GM04503 (cell line): ENCODE measurements at regions not wholly inside any gene's neighbourhood (a gene's known extent, or its start where the extent isn't known, plus 50 kb on each side); places are given as distances from the start of the nearest gene placed in this dataset.
"Not testable (repeated sequence)": the region's sequence is repeated elsewhere in the genome, so short reads cannot be mapped to it uniquely, and the experiment has no call there.

Experiments used
- DNase-seq: peaks from one replicate; pipeline ENCODE4 v3.0.0-alpha.2; 2012; ENCODE audit warnings: low read depth

DNA sequence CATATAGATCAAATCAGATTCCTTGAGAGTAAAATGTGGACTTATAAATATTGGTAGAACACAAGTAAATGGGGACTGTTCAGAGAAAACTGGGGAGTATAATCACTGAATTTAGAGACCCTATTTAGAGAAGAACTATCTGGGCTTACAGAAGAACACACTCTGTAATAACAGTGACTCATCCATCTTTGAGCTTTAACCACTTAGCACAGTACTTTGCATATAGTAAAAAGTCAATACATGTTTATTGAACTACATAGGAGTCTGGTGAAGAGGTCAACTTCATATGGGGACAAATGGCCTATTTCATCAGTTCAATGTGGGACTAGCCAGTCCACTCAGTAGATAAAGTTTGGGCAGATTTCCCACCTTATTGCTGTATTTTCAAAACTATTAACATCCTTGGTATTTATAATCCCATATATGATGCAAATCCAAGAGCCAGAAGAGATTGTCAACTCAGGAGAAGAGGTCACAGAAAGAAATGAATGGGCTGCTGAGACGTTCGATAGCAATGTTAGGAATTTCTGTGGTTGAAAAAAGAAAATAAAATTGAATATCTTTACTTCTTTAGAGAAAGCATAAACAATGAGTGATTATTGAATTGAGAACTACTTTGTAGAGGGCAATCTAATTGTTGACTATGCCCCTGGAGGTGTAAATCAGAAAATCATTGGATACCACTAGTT is 119.3 kb upstream of the CACNA2D1 start:
- peak; percentile 53 for DNase-seq

DNA sequence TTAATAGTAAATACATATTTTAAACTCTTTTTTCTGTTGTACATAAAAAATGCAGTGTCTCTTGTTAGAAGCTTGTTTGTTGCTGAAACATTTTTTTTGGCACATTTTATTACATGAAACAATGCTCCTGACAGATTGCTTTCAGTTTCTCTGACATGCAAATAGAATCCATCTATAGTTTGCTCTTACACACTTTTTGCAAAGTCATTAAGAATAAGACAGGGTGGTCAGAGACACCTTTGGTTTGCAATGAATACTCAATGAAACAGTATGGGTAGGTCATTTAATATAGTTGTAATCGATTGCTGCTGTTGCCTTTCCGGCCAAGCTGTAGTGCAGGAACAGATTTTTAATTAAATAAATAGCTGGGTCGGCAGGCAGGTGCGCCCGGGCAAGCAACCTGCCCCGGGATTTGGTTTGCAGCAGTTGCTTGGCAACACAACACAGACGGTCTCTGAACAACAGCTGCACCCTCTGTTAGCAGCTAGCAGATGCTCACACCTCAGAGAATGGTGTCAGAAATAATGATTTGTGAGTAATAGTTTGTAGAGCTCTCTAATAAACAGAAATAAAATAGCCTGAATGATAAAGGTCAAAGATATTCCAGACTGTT is 115.7 kb upstream of the CACNA2D1 start:
- DNase-seq: no peak

DNA sequence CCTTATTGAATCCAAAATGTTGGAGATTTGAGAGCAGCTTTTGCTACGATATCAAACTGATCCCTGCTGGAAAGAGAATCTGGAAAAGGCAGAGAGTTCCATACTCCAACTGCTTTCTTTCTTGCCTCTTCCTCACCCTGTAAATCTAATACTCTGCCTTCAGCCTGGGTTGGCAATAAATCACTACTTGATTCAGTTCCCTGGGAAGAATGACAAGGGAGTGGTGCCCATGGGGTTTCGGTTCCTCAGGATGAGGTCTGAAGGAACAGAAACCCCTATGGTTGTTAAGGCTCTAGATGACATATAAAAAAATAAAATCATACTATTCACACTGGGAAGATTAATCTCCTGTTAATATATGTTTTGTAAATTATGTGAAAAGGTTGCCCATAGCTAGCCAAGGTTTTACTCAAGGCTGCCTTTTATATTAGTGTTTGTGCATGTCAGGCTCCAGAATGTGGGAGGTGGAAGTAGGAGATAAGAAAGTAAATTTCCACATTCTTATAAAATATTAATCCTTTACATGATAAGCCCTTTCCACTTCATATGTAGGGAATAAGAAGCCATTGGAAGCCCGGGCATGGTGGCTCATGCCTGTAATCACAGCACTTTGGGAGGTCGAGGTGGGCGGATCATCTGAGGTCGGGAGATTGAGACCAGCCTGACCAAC is 106.2 kb upstream of the CACNA2D1 start:
- no peak for DNase-seq

DNA sequence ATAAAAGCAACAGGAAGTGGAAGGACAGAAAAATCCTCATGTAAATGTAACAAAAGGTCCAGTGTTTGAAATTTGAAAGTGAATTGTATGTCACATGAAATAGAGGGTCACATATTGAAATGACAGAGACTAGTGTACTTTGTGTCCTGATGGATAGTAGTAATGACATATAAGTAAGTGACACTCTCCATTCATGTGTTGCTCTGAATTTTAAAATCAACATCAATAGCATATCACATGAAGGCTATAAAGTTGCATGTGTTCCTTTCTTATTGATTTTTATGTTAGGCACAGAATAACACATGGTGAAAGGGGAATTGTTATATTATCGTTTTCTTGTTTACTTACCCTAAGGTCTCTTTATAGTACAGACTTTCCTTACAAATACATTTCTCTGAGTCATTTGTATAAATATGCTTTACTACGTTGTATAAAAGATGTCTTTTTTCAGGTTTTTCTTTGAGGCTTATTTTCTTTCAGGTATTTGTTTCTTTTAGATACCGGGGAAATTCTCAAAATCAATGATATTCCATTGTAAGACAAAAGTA is 104.6 kb upstream of the CACNA2D1 start:
- no peak for DNase-seq

DNA sequence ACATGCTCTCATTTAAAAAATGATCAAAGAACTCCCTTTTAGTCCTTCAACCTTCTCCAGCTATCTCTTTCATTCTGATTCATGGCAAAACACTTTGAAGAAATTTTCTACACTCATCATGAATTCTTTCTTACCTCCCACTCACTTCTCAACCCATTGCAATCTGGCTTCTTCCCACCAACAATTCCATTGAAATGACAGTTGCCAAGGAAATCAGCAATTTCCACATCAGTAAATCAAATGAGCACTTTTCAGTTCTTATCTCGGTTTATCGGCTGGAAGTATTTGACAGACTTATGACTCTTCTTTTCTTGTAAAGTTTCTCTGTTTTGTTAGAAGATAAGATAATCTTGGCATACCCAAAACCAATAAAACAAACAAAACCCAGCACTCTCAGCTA is 99.1 kb upstream of the CACNA2D1 start:
- DNase-seq: peak; percentile 36

DNA sequence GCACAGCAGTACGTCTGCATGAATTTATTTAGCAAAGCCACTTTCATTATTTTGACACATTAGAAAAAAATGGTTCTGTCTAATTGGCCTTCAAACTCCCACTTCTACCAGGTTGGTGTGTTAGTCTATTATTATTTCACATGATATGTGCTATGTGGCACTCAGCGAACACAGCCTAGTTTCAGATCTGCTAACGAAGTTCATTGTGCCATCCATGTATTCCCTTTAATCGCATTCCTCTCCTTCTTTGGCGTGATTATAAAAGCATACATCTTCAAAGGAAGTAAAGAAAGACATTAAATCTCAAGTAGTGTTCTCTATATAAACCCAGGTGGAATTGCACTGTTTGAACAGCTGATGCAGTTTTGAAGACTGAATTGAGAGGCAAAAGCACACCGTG is 96.4 kb upstream of the CACNA2D1 start:
- DNase-seq: no peak

DNA sequence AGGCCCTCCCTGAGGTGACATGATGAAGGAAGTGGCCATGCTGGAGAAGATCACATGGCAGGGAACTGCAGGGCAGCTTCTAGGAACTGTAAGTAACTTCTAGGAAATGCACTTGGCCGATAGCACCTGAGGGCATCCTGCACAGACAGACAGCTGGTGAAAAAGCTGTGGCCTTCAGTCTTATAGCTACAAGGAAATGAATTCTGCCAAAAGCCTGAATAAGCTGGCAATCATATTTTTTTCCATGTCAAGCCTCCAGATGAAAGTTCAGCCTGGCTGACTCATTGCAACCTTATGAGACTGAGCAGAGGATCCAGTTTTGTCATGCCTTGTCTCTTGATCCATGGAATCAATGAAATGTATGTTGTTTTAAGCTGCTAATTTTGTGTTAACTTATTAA is 91.1 kb upstream of the CACNA2D1 start:
- peak; percentile 9 for DNase-seq

DNA sequence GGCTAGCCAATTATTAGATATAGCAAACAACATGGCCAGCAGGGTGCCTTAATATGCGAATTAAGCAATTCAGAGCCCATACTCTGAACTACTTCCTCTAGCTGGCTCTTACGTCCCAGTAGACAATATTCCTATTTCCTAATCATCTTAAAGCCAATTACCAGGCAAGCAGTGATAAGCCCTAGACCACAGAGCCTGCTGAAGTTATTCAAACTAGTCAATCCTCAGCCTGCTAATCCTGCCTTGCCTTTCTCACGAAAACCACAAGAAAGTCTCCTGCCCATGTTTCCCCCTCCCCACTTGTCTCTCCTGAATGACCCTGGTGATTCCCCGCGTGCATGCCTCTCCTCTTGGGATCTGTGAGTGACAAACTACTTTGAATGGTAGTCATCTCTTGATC is 86.8 kb upstream of the CACNA2D1 start:
- no peak for DNase-seq

DNA sequence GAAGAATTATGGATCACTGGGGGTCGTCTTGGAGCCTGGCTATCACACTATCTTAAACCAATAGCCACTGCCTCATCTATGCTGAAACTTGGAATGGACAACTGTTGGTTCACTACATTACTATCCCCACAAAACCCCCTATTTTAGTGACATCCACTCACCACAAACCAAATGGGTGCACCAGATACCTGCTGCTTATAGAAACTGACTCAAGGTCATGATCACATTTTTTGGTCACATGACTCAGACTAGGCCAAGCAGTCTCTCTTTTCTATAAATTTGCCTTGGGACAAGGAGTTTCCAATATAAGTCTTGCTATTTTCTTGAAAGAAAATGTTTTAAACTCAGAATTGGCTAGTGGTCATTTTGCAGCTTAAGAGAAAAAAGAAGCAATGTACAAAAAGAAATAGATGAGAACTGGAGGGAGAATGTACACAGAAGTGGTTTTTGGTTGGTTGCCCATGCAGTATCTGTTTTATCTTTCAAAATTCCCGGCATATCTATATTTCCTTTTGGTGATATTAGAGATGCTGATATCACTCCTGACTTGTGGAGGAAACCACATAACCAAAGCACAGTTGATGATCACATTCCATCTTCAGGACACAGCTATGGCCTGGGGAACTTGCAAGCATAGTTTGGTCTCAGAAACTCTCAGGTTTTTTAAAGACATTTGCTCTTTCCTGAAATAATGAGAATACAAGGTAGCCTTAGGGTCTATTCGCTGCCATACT is 85.2 kb upstream of the CACNA2D1 start:
- no peak for DNase-seq

DNA sequence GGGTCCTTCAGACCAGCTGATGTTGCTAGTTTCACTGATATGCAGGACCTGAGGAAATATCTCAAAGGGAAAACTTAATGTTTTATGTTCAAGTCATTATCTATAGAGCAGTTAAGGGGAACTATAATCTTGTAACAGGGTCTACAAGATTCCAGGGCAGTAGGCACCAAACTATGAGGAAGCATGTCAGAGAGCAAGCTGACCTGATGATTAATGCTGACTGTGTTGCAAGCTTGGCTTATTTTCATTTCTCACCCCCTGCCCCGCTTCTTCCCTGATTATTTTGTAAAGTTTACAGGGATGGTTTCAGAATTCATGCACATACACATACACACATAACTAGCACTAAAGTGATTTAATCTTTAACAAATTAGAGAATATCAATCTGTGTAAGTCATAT is 84.3 kb upstream of the CACNA2D1 start:
- DNase-seq: no peak

DNA sequence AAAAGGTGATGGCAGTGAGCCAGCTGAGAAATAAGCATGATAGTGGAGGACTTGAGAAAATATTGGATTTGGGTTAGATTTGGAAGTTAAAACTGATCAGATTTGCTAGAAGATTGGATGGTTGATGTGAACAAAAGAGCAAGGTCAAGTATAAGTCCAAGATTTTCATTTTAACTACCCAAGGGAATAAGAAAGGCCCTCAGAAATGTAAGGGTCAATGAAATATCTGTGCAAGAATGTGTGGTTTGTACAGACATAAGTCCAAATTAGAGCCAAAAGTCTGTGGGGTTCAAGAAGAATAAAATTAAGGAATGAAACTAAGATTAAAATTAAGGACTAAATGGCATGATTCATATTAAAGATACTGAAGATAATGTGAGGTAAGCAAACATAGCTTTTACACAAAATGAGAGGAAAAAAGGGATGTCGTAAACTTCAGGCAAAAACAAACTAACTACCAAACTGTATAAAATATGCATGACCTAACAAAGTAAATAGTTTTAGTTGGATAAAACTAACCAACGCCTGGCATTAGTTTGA is 78.4 kb upstream of the CACNA2D1 start:
- no peak for DNase-seq

DNA sequence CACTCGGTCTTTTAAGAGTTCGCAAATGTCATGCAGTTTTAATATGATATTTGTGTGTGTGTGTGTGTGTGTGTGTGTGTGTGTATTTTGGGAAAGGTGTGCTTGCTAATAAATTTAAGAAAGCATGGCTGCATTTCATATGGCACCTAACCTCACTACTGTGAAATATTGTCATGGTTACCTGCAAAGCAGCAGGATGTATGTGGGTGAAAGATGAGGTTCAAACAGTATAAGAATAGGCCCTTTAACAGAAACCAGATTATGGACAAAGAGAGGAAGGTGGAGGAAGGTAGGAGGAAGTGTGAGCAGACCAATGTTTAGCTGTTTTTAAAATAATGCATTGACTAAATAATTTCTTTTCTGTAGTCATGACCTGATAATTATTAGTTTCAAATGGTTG is 73.5 kb upstream of the CACNA2D1 start:
- DNase-seq: no peak

DNA sequence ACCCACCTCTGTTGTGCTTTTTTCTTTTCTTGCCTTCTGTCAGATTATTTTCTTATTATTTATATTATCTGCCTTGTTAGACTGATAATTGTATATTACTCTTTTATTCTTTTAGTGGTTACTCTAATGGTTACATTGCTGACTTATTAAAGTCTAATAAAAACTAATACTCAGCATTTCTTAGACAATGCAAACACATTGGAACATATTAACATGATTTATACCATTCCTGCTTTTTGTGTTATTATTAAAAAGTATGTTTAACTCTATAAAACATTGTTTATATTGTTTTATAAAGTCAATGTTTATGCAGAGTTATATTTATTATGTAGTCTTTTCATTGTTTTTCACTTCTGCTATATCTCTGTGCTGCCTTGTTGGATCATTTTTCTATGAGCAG is 68.0 kb upstream of the CACNA2D1 start:
- DNase-seq: no peak

DNA sequence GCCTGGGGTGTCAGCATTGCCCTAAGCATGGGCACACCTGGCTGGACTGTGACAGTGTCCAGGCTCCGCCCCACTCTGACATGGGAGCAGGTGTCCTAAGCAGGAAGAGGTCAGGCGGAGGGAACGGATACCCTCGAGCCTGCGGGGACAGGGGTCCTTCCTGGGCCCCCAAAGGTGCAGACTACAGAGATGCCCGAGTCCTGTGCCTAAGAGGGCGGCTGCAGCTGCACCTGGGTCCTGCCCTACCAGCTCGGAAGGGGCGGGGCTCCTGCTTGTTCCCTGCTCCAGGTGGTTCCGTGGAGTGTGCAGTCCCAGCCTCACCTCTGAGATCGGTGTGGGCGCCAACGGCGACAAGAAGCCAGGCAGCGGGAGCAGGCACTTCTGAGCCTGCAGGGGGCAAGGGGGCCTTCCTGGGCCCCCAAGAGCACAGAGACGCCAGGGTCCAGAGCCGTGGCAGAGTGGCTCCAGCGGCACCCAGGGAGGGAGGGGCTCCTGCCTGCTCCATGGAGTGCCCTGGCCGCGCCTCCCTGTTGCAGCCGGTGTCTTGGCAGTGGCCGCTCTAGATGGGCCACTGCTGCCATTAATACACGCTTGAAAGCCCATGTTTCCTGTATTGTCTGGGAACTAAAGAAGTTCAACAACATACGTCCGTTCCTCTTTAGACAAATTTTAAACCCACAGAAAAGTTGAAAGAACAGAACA is 64.5 kb upstream of the CACNA2D1 start:
- no peak for DNase-seq

DNA sequence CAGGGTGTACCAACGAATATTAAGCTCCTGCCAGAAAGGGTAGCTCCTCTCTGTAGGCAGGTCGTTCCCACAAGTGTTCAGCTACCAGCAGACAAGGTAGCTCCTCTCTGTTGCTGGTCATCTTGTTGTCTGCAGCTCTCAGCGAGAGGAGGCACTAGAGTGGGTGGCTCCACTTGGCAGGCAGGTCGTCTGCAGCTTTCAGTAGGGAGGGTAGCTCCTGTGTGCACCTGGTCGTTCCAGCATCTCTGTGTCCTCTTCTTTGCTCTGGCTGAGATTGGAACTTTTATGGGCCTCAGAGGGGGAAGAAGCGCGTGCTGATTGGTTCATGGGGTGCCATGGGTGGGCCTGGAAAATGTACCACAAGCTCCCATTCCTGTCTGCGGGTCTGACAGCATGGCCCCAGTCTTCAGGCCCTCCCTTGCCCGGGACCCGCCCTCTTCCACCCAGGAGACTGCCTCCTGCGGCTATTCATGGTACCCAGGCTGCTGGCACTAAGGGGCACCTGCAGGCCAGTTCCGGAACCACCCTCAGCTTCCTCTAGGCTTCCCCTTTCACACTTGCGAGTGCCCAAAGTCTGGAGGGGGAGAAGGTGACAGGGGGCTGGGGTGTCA is 63.9 kb upstream of the CACNA2D1 start:
- DNase-seq: no peak

DNA sequence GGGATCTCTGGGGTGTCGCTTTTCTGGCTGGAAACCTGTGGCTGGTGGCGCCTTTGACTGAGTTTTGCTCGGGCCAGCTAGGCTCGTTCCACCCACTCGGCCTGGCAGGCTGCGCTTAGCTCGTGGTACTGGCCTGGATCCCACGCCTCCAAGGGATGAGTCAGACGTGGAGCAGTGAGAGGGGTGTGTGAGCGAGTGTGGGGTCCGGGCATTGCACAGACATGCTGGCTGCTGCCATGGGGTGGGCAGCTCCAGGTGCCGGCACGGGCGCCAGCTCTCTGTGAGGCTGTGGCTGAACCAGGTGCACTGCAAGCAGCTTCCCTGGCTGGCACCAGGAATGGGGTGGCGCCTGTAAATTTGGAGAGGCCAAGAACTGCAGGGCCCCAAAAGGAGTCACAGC is 63.1 kb upstream of the CACNA2D1 start:
- no peak for DNase-seq

DNA sequence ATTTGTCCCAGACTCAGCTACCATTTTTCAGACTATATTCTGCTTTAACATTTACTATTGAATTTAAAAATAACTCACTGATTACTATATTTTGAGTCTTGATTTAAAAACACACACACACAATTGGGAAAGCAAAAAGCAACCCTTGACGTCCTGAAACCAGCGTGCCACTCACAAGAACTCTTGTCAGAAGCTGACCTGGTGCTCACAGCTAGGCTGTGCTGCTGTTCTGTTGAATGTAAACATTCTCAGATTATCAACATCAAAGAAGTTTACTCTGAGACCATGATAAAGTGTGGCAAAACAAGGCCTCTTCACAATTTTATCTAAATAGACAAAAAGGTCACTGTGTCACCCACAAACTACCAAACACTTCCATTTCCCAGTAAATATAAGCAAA is 62.6 kb upstream of the CACNA2D1 start:
- no peak for DNase-seq

DNA sequence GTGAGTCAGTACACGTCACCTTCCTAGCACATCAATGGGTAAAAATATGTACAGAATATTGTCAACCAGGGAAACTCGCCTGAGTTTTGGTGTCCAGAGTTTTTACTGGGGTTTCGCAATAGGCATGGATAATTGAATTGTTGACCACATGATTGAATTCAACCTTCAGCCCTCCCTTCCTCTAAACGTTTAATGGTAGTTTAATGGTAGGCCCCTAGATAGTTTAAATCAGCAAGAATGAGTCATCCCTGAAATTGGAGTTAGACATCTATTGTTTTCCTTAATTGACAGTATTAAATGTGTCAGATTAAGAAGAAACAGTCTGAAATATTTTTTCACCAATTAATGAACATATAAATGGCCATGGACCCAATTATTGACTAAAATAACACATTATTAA is 57.8 kb upstream of the CACNA2D1 start:
- DNase-seq: no peak

DNA sequence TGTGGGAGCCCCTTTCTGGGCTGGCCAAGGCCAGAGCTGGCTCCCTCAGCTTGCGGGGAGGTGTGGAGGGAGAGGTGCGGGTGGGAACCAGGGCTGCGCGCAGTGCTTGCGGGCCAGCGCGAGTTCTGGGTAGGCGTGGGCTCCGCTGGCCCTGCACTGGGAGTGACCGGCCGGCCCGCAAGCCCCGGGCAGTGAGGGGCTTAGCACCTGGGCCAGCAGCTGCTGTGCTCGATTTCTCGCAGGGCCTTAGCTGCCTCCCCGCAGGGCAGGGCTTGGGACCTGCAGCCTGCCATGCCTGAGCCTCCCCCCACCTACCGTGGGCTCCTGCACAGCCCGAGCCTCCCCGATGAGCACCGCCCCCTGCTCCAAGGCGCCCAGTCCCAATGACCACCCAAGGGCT is 56.0 kb upstream of the CACNA2D1 start:
- not testable (repeated sequence) for DNase-seq

DNA sequence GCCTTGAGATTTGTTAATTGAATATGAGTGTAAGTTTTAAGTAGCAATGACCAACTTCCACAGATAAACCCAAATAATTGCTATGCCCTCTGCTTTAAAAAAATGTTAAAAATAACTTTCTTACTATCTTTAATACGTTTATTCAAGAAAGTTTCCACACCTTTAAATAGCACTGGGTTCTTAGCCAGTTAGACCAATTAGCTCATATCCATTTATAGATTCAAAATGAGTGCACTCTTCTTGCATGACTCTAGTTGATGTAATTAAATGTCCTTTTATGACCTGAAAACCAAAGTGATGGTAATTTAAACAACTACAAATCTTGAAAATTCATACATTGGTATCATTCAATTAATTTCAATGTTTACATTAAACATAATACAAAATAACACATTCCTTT is 50.8 kb upstream of the CACNA2D1 start:
- DNase-seq: no peak
